Activated naive CD4-positive, alpha-beta T cell treated with anti-CD3 and anti-CD28 coated beads, Interleukin-2, amount 50 U/mL, for 72 hours (primary cell): ENCODE measurements at regions not wholly inside any gene's neighbourhood (a gene's known extent, or its start where the extent isn't known, plus 50 kb on each side); places are given as distances from the start of the nearest gene placed in this dataset.
A peak's percentile ranks its signal among the peaks of the same experiment; 100 is the strongest.

ENCODE experiments used
- ATAC-seq, 2 donors: fragments of 150-1000 bp; cut with Tn5 transposase; 2 replicates each; pipeline ENCODE4 v1.10.0; 2021; ENCODE audit warnings: mild to moderate bottlenecking in 2 of 2, moderate library complexity in 2 of 2
- DNase-seq, 2 donors: peaks; one replicate each; pipeline ENCODE4 v3.0.0; 2021 to 2022; ENCODE audit warnings: low spot score in 2 of 2
- H3K27ac Mint-ChIP-seq, 2 donors: one replicate each; pipeline ENCODE4 v1.8.0; 2022; ENCODE audit warnings: mild to moderate bottlenecking in 2 of 2, mixed read lengths in 2 of 2
- H3K36me3 Mint-ChIP-seq, 2 donors: one replicate each; pipeline ENCODE4 v1.8.0; 2022; ENCODE audit warnings: mixed read lengths in 2 of 2
- H3K9me3 Mint-ChIP-seq, 2 donors: one replicate each; pipeline ENCODE4 v1.8.0; 2022; ENCODE audit warnings: mixed read lengths in 2 of 2

DNA sequence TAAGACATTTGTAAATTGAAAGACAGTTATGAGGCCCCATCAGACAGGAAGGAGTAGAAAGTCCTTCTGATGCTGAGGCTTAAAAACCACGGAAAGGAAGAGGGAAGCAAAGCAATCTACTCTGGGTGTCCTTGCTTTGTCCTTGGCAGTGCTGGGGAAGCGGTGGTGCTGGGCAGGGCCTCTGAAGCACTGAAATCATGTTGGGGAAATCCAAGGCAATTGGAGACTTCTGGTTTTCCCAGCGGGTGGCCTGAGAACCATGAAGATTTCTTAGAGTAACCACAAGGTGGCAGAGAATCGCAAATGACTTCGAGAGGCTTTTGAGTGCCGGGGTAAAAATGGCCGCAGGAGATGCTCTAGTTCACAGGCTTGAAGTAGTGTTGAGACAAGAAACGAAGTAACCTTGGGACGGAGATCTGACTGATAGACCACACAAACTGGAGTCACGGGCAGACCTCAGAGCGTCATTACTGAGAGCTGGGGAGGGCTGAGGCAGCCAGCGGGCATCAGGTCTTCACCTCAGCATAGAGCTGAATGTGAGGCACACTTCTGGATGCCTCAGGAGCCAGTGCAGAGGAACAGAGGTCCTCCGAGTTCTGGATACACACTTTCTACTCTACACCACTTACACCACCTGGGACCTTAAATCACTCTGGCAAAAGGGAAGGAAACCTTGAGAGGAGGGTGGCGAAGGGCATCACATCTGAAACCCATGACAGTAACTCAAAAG is 130.7 kb upstream of the GPRIN3 start:
- ATAC-seq = peak; percentile 76 to 80

DNA sequence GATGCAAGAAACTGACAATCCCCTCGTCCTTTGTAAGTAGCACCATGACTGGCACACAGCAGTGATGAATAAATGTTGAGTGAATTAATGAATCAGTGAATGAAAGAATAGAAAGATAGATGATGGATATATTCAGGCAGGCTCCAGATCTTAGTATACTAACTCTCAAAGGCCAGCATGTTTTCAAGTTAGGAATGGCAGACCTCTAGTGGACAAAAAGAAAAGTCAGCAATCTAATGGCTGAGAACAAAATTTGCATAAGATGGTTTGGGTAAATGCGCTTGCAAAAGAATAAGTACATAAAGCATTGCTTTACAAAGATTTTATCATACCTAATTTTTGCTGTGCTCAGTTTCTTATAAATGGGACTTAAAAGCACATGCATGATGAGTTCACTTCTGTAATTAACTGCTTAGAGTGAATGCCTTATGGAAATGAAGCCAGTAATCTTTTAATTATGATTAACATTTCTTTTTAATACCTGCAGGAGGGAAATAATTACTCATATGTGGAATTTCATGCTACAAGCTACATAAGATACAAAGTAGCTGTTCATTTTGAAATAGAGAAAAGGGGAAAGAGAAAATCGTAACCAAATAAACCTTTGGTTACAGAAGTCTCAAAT is 126.9 kb upstream of the GPRIN3 start:
- no peak overlapping the region for H3K27ac Mint-ChIP-seq
- peak; percentile 57 to 70 for ATAC-seq

More for the DNA sequence above, 130.7 kb upstream of the GPRIN3 start:
- H3K36me3 Mint-ChIP-seq = no peaks in the 10 kb centered on the region
- peak; percentile 48 to 56 for DNase-seq
- no peaks in the 10 kb centered on the region for H3K9me3 Mint-ChIP-seq
- peak overlapping the region; percentile 63 to 73 for H3K27ac Mint-ChIP-seq

DNA sequence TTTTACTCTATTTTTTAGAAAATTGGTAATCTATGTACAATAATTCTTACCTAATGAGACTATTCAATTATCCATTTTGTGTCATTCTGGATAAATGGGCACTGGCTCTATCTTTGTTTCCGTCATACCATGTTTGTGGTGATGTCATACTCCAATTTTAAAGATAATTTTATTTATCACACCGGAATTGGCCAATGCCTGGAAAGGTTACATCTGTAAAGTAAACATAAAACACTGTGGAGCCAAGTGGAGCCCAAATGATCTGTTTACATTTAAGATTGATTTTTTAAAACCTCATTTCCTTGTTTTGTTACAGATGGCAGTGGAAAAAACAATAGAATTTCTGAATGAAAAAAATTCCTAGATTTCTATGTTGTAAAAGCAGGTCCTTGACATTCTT is 120.2 kb upstream of the GPRIN3 start:
- no peak for ATAC-seq
- no peak for DNase-seq
- H3K36me3 Mint-ChIP-seq = no peaks in the 10 kb centered on the region
- H3K9me3 Mint-ChIP-seq = peaks cover 0 to 4% of the 10 kb centered on the region in 2 donors
- H3K27ac Mint-ChIP-seq = no peak overlapping the region

More for the DNA sequence above, 126.9 kb upstream of the GPRIN3 start:
- H3K9me3 Mint-ChIP-seq = no peaks in the 10 kb centered on the region
- peak in 1 of 2 donors; percentile 6 for DNase-seq
- no peaks in the 10 kb centered on the region for H3K36me3 Mint-ChIP-seq

DNA sequence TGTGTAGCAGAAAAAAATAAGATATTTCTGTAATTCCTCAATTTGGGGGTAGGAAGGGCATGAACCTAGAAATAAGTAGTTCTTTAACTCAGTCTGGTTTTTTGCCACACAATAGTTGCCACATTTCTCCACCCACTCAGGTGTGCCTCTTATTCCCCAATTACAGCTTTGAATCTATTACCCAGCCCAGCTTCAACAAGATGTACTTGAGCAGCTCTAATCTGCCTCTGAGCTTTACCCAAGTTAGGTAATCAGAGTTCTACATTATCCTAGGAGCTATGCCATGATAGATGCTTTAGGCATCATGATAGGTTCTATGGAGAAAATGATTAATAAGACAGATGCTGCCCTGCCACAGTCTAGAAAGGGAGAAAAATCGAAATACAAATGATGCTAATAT is 117.4 kb upstream of the GPRIN3 start:
- peaks cover 0 to 4% of the 10 kb centered on the region in 2 donors for H3K9me3 Mint-ChIP-seq
- no peaks in the 10 kb centered on the region for H3K36me3 Mint-ChIP-seq
- ATAC-seq (no peak), DNase-seq (no peak)
- H3K27ac Mint-ChIP-seq = no peak overlapping the region

DNA sequence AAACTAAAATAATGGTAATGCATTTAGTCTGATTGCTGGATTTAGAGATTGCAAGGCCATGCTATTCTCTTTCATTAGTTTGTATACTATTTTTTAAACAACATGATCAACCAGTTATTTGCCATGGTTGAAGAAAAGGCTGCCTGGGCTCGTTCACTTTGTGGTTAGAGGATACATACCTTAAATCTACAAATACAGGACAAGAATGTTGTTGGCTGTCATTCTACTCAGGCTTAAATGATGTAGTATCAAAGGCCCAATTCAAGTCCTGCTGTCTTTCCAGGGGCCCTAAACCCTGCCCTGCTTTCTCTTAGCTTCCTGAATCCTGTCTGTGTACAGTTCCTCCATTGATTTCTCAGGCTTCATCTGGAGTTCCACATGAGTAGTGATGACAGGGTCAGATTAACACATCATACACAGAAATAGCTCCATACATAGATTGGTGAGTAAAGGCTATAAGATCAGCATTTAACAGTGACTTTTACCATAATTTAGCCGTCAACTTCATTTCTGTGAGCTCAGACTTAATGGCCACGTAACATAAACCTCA is 114.9 kb upstream of the GPRIN3 start:
- DNase-seq (no peak), ATAC-seq (no peak)
- Mint-ChIP-seq H3K9me3 (peaks cover 0 to 4% of the 10 kb centered on the region in 2 donors), H3K27ac (no peak overlapping the region), H3K36me3 (no peaks in the 10 kb centered on the region)

DNA sequence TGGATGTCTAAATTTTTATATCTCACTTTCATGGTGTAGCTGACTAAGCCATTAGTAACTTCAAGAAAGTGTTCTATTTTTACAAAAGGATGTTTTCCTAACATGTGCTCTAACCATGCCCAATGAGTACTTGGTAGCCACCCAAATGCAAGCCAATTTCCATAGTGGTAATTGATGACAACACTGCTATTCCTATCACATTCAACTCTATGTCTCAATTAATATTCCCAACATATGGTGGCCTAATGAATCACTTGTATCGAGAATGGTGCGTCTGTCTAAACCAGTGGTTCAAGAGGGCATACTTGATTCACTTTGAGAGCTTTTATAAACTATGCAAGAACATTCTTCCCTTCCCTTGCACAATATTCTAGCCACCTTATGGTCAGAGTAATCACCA is 112.9 kb upstream of the GPRIN3 start:
- H3K36me3 Mint-ChIP-seq = no peaks in the 10 kb centered on the region
- DNase-seq = no peak
- no peak overlapping the region for H3K27ac Mint-ChIP-seq

DNA sequence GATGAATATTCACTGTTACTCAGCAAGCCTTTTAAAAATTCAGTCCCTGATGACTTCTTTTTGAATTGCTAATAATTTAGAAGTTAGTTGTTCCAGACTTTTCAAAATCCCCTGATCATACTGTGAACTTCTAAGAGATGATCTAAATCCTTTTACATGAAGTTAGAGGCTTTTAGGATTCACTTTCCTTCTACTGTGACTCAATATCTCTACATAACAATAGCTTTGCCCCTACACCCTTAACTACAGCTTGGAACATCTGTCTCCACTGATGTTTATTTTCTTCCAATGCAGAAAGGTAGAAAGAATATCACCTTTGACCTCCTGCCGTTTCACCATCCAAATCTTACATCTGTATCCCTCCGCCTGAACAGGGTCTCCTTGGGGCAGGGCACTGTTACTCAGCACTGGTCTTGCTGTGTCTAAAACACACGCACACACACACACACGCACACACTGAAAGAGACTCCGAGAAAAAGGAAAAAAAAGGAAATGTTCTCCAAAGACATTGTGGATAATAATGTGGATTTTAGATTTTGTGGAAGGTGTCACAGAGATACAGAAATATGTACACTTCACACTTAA is 111.6 kb upstream of the GPRIN3 start:
- Mint-ChIP-seq H3K36me3 (no peaks in the 10 kb centered on the region), H3K27ac (no peak overlapping the region)
- ATAC-seq = no peak

More for the DNA sequence above, 112.9 kb upstream of the GPRIN3 start:
- peak in 1 of 2 donors; percentile 34 for ATAC-seq
- no peaks in the 10 kb centered on the region for H3K9me3 Mint-ChIP-seq

DNA sequence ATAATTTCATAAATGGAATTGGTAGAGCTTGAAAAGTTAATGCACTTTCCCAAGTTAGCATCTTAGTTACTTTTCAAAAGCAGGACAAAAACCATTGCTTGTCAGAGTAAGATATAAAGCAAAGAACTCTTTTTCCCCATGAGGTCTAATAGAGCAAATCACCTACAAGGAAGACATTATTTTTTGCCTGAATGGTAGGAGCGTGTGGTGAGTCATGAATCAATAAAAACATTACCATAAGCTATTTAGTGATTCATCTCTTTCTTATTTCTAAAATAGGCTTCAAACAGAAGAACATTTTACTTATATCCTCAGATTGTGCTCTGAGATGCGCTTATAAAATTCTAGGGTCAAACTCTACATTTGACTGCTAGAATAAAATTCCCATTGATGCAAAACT is 109.4 kb upstream of the GPRIN3 start:
- Mint-ChIP-seq H3K27ac (no peak overlapping the region), H3K9me3 (peaks cover 0 to 4% of the 10 kb centered on the region in 2 donors), H3K36me3 (no peaks in the 10 kb centered on the region)
- DNase-seq (no peak), ATAC-seq (no peak)

More for the DNA sequence above, 111.6 kb upstream of the GPRIN3 start:
- H3K9me3 Mint-ChIP-seq = peaks cover 0 to 4% of the 10 kb centered on the region in 2 donors
- no peak for DNase-seq

DNA sequence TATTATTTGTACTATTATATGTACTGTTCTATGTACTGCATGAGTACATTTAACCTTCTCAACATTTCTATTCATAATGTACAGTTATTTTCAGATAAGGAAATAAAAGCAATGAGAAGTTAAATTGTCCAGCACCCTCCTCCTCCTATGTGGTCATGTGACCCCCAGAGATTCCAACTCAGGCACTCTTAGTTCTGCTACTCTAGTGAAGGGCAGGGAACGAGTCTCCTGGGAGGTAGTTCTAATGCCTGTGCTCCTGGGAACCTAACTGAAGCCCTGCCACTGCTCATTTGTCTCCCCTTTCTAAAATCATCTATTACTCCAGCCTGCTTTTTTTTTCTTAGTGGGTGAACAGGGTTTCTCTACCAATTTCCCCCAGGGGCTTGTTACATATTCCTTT is 105.9 kb upstream of the GPRIN3 start:
- Mint-ChIP-seq H3K36me3 (no peaks in the 10 kb centered on the region), H3K27ac (no peak overlapping the region), H3K9me3 (peaks cover 0 to 9% of the 10 kb centered on the region in 2 donors)
- ATAC-seq (no peak), DNase-seq (no peak)

DNA sequence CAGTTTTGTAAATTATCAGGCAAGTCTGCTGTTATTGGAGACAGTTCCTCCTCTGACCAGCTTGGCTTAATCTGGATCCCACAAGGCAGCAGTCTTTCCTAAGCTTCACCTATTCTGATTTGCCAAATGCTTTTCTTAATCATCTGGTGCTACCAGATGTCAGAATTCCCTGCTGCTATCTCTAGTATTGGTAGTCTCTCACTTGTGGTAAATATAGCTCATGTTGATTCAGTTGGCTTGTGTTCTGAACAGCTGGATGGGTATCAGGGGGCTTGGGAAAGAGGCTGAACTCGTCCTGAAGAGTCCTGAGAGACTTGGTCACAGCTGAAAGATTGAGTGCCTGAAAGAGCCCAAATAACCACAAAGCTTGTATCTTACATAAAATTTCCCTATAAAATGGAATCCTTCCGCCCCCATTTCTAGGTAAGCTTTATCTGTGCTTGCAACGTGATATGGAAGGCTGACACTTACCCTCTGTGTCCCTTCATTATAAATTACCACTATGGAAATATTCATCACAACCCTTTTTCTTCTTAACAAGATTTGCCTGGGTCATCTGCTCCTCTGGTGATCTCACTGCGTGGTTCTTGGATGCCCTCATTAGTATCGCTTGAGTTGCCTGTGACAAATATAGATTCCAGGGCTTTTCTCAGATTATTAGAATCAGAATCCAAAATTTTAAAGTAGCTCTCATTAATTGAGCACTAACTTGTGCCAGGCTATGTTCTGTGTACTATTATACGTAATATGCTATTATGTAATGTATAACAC is 104.1 kb upstream of the GPRIN3 start:
- DNase-seq = no peak
- Mint-ChIP-seq H3K9me3 (peaks cover 0 to 16% of the 10 kb centered on the region in 2 donors), H3K36me3 (no peaks in the 10 kb centered on the region), H3K27ac (no peak overlapping the region)
- no peak for ATAC-seq

DNA sequence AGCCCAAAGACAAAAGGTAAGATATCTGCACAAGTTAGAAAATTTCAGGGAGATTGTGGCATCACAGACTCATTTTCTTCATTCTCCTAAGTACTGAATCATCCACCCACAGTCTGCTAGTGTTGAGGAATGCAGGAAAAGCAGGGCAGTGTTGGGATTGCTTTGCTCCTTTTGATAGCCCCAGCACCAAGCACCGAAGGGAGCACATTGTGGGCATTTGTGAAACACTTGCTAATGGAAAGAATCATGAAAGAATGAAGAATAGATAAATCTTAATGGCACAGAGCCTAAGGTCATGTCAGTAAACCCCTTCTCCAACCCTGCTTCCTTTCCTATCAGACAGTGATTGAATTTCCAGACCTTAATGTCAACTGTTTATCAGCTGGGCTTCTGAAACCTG is 103.1 kb upstream of the GPRIN3 start:
- Mint-ChIP-seq H3K9me3 (peaks cover 0 to 16% of the 10 kb centered on the region in 2 donors), H3K36me3 (no peaks in the 10 kb centered on the region), H3K27ac (no peak overlapping the region)
- no peak for DNase-seq
- ATAC-seq = no peak

DNA sequence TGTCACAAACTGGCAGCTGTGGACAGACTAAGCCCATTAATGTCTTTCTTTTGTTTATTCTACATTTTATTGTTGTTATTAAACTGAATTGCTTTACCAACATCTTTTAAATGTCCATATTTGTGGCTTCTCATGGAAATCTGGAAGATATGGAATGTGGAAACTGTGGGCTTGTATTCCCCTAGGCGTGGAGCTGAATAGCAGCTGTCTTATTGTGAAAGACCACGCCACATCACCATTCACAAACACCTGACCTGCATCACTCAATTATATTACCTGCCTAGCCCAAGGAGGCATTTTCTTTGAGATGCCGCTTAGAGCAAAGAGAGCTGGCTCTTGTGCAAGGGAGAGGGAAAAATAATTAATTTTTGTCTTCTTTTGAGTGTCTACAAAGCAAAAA is 96.9 kb upstream of the GPRIN3 start:
- Mint-ChIP-seq H3K36me3 (no peaks in the 10 kb centered on the region), H3K27ac (no peak overlapping the region), H3K9me3 (peaks cover 0 to 12% of the 10 kb centered on the region in 2 donors)
- ATAC-seq (no peak), DNase-seq (no peak)

DNA sequence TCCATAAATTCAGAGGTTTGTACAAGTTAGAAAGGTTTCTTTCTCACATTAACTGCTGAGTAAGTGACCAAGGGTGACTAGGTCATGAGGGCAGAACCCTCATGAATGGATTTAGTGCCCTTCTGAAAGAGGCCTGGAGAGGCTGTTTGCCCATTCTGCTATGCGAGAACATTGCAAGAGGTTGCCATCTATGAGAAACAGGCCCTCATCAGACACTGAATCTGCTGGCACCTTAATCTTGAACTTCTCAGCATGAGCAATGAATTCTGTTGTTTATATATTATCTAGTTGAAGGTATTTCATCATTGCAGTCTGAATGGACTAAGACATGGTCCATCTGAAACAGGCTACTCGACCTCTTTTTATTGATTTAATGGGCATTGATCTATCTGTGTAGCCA is 96.2 kb upstream of the GPRIN3 start:
- ATAC-seq = no peak
- Mint-ChIP-seq H3K9me3 (peaks cover 0 to 10% of the 10 kb centered on the region in 2 donors), H3K36me3 (no peaks in the 10 kb centered on the region), H3K27ac (no peak overlapping the region)
- no peak for DNase-seq

DNA sequence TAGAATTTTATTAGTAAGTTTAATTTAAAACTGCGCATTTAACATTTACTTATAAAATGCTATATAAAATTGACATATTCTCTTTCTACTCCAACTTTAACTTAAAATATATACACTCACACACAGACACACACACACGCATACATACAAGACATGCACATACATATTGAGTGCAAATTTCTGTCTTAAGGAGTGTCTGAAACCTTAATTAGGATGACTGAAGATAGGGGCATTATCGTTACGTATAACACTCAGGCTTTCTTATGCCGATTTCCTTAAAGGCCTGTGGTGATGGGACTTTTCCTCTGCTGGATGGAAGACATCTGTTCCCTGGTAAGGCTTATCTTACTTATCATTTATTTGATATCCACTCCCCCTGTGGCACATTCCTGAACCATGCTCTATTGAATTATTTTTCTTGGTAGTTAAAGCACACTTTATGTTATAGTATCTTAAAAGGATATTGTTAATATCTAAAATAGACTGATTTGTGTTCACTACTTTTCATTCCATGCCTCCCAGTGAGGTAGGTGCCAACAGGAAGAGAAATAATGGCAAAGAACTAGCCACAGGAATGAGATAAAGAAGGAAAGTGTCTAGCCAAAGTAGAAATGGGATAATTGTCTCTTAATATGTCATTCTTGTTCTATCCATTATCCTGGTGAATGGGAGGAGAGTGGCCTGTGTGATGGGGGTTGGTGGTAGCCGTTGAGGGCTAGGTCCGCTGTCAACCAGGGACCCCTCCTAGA is 92.9 kb upstream of the GPRIN3 start:
- H3K9me3 Mint-ChIP-seq = no peaks in the 10 kb centered on the region
- H3K36me3 Mint-ChIP-seq = no peaks in the 10 kb centered on the region
- DNase-seq (no peak), ATAC-seq (no peak)
- no peak overlapping the region for H3K27ac Mint-ChIP-seq

DNA sequence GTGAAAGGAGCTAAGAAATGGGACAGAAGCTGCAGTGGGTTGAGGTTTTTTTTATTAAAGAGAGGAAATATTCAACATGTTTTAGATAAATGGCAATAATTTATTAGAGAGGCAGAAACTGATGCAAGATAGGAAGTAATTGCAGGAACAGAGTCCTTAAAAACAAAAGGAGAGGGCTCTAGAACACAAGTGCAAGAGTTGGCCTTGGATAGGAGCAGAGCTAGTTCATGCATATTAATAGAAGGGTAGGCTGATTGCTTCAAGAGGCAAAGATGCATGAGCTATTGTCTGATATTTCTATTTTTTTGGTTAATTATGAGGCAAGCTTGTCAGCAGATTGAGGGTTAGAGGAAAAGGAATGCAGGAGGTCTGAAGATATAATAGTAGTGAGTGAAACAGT is 91.0 kb upstream of the GPRIN3 start:
- no peak overlapping the region for H3K27ac Mint-ChIP-seq
- ATAC-seq (no peak), DNase-seq (no peak)
- H3K9me3 Mint-ChIP-seq = no peaks in the 10 kb centered on the region
- H3K36me3 Mint-ChIP-seq = no peaks in the 10 kb centered on the region

DNA sequence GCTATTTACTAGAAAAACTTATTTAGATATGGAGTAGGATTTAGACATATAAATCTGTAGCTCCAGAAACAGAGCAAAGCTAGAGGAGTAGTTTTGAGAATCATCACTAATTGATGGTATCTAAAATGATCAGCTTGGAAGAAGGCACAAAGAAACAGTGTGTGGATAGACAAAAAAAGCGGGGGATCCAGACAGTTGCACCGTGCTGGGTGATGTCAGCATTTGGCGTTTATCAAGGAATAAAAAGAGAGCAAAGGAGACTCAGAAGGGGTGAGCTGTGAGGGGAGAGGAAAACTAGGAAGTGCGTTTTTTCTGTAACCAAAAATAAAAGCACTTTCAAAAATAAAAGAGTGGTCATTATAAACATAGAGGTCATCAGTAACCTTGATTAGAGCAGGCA is 90.5 kb upstream of the GPRIN3 start:
- Mint-ChIP-seq H3K9me3 (no peaks in the 10 kb centered on the region), H3K27ac (no peak overlapping the region)
- no peak for DNase-seq

More for the DNA sequence above, 90.5 kb upstream of the GPRIN3 start:
- ATAC-seq = no peak
- H3K36me3 Mint-ChIP-seq = no peaks in the 10 kb centered on the region
